WTC11 (cell line): ENCODE measurements at regions not wholly inside any gene's neighbourhood (a gene's known extent, or its start where the extent isn't known, plus 50 kb on each side); places are given as distances from the start of the nearest gene placed in this dataset.

ENCODE experiments used
- ATAC-seq: fragments of 200-7000 bp; cut with Tn5 transposase; 2 replicates; pipeline ENCODE4 v1.10.0; 2021; ENCODE audit warnings: mild to moderate bottlenecking, moderate library complexity
- CTCF ChIA-PET: fragments of 300-600 bp; sonication (Branson Sonifier 250); formaldehyde crosslinking; loops from one replicate; lab custom pipeline; 2021; ENCODE audit warnings: antibody characterized with exemption; lab: Charles Lee
- POLR2A ChIA-PET: fragments of 350-600 bp; sonication (Branson Sonifier 250); formaldehyde crosslinking; loops from one replicate; lab custom pipeline; 2021; ENCODE audit warnings: antibody characterized with exemption; lab: Charles Lee
- DNase-seq: peaks from one replicate; pipeline ENCODE4 v3.0.0; 2021; ENCODE audit warnings: low spot score
- H3K27ac Mint-ChIP-seq: 2 replicates; pipeline ENCODE4 v1.8.0; 2021; ENCODE audit warnings: mixed read lengths
- H3K27me3 Mint-ChIP-seq: 2 replicates; pipeline ENCODE4 v1.8.0; 2021; ENCODE audit warnings: low read depth, mild to moderate bottlenecking, moderate library complexity, mixed read lengths
- H3K36me3 Mint-ChIP-seq: 2 replicates; pipeline ENCODE4 v1.8.0; 2021; ENCODE audit warnings: mixed read lengths
- H3K4me1 Mint-ChIP-seq: 2 replicates; pipeline ENCODE4 v1.8.0; 2022; ENCODE audit warnings: mixed read lengths
- H3K4me3 Mint-ChIP-seq: 2 replicates; pipeline ENCODE4 v1.8.0; 2021; ENCODE audit warnings: mild to moderate bottlenecking, moderate library complexity, mixed read lengths
- H3K9me3 Mint-ChIP-seq: 2 replicates; pipeline ENCODE4 v1.8.0; 2021; ENCODE audit warnings: mixed read lengths
- AR ChIP-seq: fragments of 250-450 bp; sonication (Bioruptor Pico); IDR thresholded peaks from 2 replicates; pipeline ENCODE4 v1.9.0; 2021; ENCODE audit warnings: mild to moderate bottlenecking
- CTCF ChIP-seq: fragments of 200-600 bp; IDR thresholded peaks from 2 replicates; pipeline ENCODE4 v1.8.0; 2022; ENCODE audit warnings: antibody characterized with exemption
- FOXJ3 ChIP-seq: sonication (generic); formaldehyde crosslinking; IDR thresholded peaks from 2 replicates; pipeline ENCODE4 v1.9.0; 2021; ENCODE audit warnings: missing genetic modification reagents, mild to moderate bottlenecking, borderline replicate concordance
- FOXP4 ChIP-seq: sonication (generic); formaldehyde crosslinking; IDR thresholded peaks from 2 replicates; pipeline ENCODE4 v1.8.0; 2022; ENCODE audit warnings: mild to moderate bottlenecking, missing genetic modification reagents
- PRDM15 ChIP-seq: sonication (generic); formaldehyde crosslinking; IDR thresholded peaks from 2 replicates; pipeline ENCODE4 v1.8.0; 2022; ENCODE audit warnings: missing genetic modification reagents
- PRRX2 ChIP-seq: fragments of 250-450 bp; sonication (Bioruptor Pico); IDR thresholded peaks from 2 replicates; pipeline ENCODE4 v1.8.0; 2021; ENCODE audit warnings: mild to moderate bottlenecking
- SOX15 ChIP-seq: fragments of 250-450 bp; sonication (Bioruptor Pico); IDR thresholded peaks from 2 replicates; pipeline ENCODE4 v1.9.0; 2021; ENCODE audit warnings: mild to moderate bottlenecking
- STAT6 ChIP-seq: sonication (generic); formaldehyde crosslinking; conservative IDR thresholded peaks from 2 replicates; pipeline ENCODE4 v1.8.1; 2023; ENCODE audit warnings: mild to moderate bottlenecking, low read depth, missing genetic modification reagents, moderate library complexity
- TP53 ChIP-seq: sonication (generic); formaldehyde crosslinking; IDR thresholded peaks from 2 replicates; pipeline ENCODE4 v1.8.1; 2023; ENCODE audit warnings: mild to moderate bottlenecking, missing genetic modification reagents
- ZNF138 ChIP-seq: sonication (generic); formaldehyde crosslinking; conservative IDR thresholded peaks from 2 replicates; pipeline ENCODE4 v1.8.1; 2022; ENCODE audit warnings: mild to moderate bottlenecking, moderate library complexity, missing genetic modification reagents

GRCh38 chr6:8990075-8990474, 554.7 kb upstream of the SLC35B3 start:
- TF ChIP-seq TP53 (no peak), PRRX2 (CRISPR knock-in tag) (no peak), FOXP4 (CRISPR knock-in tag) (no peak), SOX15 (CRISPR knock-in tag) (no peak), PRDM15 (no peak), FOXJ3 (no peak)
- POLR2A ChIA-PET, result no interaction called here
- CTCF ChIA-PET, result no interaction called here
- no peak for DNase-seq
- no peaks in the 10 kb centered on the region for H3K27me3 Mint-ChIP-seq
- H3K9me3 Mint-ChIP-seq, result no peaks in the 10 kb centered on the region
- H3K4me3 Mint-ChIP-seq, result no peak overlapping the region
- ATAC-seq, result no peak
- peaks cover 7% of the 10 kb centered on the region; the same call in 1 of the 2 replicates for H3K4me1 Mint-ChIP-seq
- no peaks in the 10 kb centered on the region for H3K36me3 Mint-ChIP-seq
- no peak overlapping the region for H3K27ac Mint-ChIP-seq

GRCh38 chr6:8983202-8983688, 547.9 kb upstream of the SLC35B3 start:
- no peaks in the 10 kb centered on the region for H3K27me3 Mint-ChIP-seq
- H3K9me3 Mint-ChIP-seq, result no peaks in the 10 kb centered on the region
- H3K4me3 Mint-ChIP-seq, result no peak overlapping the region
- POLR2A ChIA-PET, result no interaction called here
- no peaks in the 10 kb centered on the region for H3K36me3 Mint-ChIP-seq
- CTCF ChIA-PET, result interaction anchor here (0.6 to 2.3 kb wide), 14 partner anchors 9 to 1446 kb away, joined by 3 to 8 read pairs (median 3); no protein-coding TSS in a partner anchor
- peak; percentile 99 for ATAC-seq
- peak; percentile 75 for DNase-seq
- H3K27ac Mint-ChIP-seq, result no peak overlapping the region
- TF ChIP-seq ZNF138 (CRISPR knock-in tag), result no peak
- peak; percentile 91 for TF ChIP-seq CTCF
- H3K4me1 Mint-ChIP-seq, result peaks cover 18% of the 10 kb centered on the region

GRCh38 chr6:8982668-8983067, 547.3 kb upstream of the SLC35B3 start:
- CTCF ChIA-PET, result interaction anchor here (0.9 to 2.3 kb wide), 9 partner anchors 10 to 869 kb away, joined by 3 to 8 read pairs (median 3); no protein-coding TSS in a partner anchor
- Mint-ChIP-seq H3K27me3 (no peaks in the 10 kb centered on the region), H3K4me3 (no peak overlapping the region), H3K36me3 (no peaks in the 10 kb centered on the region)
- no peak for DNase-seq
- TF ChIP-seq STAT6 (CRISPR knock-in tag) (no peak), AR (no peak)
- TF ChIP-seq, all 79 proteins: peak for 0
- Mint-ChIP-seq H3K9me3 (no peaks in the 10 kb centered on the region), H3K27ac (no peak overlapping the region), H3K4me1 (peaks cover 18% of the 10 kb centered on the region)
- POLR2A ChIA-PET, result no interaction called here
- no peak for ATAC-seq
